ENCODE measurements at regions not wholly inside any gene's neighbourhood (a gene's known extent, or its start where the extent isn't known, plus 50 kb on each side); places are given as distances from the start of the nearest gene placed in this dataset.

DNA sequence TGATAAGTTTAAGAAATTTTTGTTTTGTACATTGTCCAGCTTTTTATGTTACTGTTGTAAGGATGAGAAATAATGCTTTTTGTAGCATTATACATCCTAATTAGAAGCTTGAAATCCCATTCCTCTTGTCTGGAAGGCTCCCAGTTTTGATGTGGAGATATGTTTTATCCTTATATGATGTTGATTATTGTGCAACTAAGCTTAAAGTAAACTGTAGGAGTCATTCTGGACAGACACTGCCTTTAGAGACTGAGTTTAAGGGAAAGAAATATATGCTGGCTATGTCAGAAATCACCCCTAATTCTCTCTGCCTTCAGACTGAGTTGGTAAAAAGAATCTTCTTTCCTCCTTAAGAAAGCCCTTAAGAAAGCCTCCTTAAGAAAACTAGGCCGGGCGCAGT, 670.4 kb downstream of the ZPLD1 start:
- Histone ChIP-seq H3K27me3 (ENCODE audit: control insufficient read depth, extremely low read depth, insufficient read depth, low read length) (no peaks in the 10 kb centered on the region), H4K20me1 (ENCODE audit: control insufficient read depth, extremely low read depth, insufficient read depth, low read length) (no peaks in the 10 kb centered on the region), H3K4me1 (ENCODE audit: control insufficient read depth, extremely low read depth, insufficient read depth, low read length) (no peaks in the 10 kb centered on the region), H3K79me2 (ENCODE audit: control insufficient read depth, insufficient read depth, low read length) (no peaks in the 10 kb centered on the region), H3K4me3 (ENCODE audit: control insufficient read depth in 2 of 3, extremely low read depth in 1 of 3, insufficient read depth in 2 of 3, low read depth in 1 of 3, low read length in 3 of 3) (no peak overlapping the region), H3K9me1 (ENCODE audit: control insufficient read depth, extremely low read depth, insufficient read depth, low read length) (no peaks in the 10 kb centered on the region), H3K9ac (ENCODE audit: control insufficient read depth, extremely low read depth, insufficient read depth, low read length) (no peak overlapping the region), H2AFZ (ENCODE audit: control insufficient read depth, low read length) (no peak overlapping the region), H3K4me2 (ENCODE audit: control insufficient read depth, extremely low read depth, insufficient read depth, low read depth, low read length) (no peak overlapping the region), H3K9me3 (ENCODE audit: control insufficient read depth, low read depth, low read length) (no peaks in the 10 kb centered on the region), H3K27ac (ENCODE audit: control insufficient read depth, insufficient read depth, low read length) (no peak overlapping the region), H3K36me3 (ENCODE audit: control insufficient read depth in 2 of 2, extremely low read depth in 1 of 2, insufficient read depth in 2 of 2, low read length in 2 of 2) (no peaks in the 10 kb centered on the region)
- no peak for FAIRE-seq
- dilution Hi-C loops (cut with MboI; ENCODE audit: extremely low pct_ligation_motif_present, low sequenced_read_pairs): no loop called here
- DNase-seq (ENCODE audit: low read depth, low spot score): no peak
- TF ChIP-seq EZH2 (IDR thresholded peaks at IDR 0.05; ENCODE audit: low read length): no peak
- TF ChIP-seq, protein P1, sequence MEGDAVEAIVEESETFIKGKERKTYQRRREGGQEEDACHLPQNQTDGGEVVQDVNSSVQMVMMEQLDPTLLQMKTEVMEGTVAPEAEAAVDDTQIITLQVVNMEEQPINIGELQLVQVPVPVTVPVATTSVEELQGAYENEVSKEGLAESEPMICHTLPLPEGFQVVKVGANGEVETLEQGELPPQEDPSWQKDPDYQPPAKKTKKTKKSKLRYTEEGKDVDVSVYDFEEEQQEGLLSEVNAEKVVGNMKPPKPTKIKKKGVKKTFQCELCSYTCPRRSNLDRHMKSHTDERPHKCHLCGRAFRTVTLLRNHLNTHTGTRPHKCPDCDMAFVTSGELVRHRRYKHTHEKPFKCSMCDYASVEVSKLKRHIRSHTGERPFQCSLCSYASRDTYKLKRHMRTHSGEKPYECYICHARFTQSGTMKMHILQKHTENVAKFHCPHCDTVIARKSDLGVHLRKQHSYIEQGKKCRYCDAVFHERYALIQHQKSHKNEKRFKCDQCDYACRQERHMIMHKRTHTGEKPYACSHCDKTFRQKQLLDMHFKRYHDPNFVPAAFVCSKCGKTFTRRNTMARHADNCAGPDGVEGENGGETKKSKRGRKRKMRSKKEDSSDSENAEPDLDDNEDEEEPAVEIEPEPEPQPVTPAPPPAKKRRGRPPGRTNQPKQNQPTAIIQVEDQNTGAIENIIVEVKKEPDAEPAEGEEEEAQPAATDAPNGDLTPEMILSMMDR (optimal IDR thresholded peaks at IDR 0.05 in 1 of 3, IDR thresholded peaks at IDR 0.05 in 1 of 3, conservative IDR thresholded peaks at IDR 0.05 in 1 of 3; ENCODE audit: extremely low read depth in 1 of 3, insufficient read depth in 2 of 3, low read length in 3 of 3): no peak

DNA sequence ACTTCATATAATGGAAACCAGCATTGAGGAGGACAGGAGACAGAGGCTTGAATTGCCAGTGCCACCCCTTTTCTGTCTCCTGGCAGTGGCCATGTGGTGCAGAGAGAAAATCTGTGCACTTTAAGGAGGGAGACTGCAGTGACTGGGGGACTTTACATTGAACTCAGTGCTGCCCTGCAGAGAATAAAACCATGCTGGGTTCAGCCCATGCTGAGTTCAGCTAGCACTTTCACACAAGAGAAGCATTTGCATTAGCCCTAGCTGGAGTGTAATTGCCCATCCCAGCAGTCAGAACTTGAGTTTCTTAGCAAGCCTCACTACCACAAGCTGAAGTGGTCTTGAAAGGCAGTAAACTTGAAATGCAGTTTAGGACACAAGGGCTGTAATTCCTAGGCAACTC, 677.5 kb downstream of the ZPLD1 start:
- DNase-seq (ENCODE audit: low read depth, low spot score): no peak
- TF ChIP-seq, protein P1 (optimal IDR thresholded peaks at IDR 0.05 in 1 of 3, IDR thresholded peaks at IDR 0.05 in 1 of 3, conservative IDR thresholded peaks at IDR 0.05 in 1 of 3; ENCODE audit: extremely low read depth in 1 of 3, insufficient read depth in 2 of 3, low read length in 3 of 3): no peak
- TF ChIP-seq EZH2 (IDR thresholded peaks at IDR 0.05; ENCODE audit: low read length): no peak
- no peaks in the 10 kb centered on the region for H3K27me3 ChIP-seq (ENCODE audit: control insufficient read depth, extremely low read depth, insufficient read depth, low read length)
- dilution Hi-C loops (cut with MboI; ENCODE audit: extremely low pct_ligation_motif_present, low sequenced_read_pairs): no loop called here
- H3K27ac ChIP-seq (ENCODE audit: control insufficient read depth, insufficient read depth, low read length): no peak overlapping the region
- H4K20me1 ChIP-seq (ENCODE audit: control insufficient read depth, extremely low read depth, insufficient read depth, low read length): no peaks in the 10 kb centered on the region
- no peaks in the 10 kb centered on the region for H3K36me3 ChIP-seq (ENCODE audit: control insufficient read depth in 2 of 2, extremely low read depth in 1 of 2, insufficient read depth in 2 of 2, low read length in 2 of 2)
- no peak for FAIRE-seq
- no peaks in the 10 kb centered on the region for H3K9me3 ChIP-seq (ENCODE audit: control insufficient read depth, low read depth, low read length)
- H3K4me1 ChIP-seq (ENCODE audit: control insufficient read depth, extremely low read depth, insufficient read depth, low read length): no peaks in the 10 kb centered on the region
- no peaks in the 10 kb centered on the region for H3K9me1 ChIP-seq (ENCODE audit: control insufficient read depth, extremely low read depth, insufficient read depth, low read length)
- H3K4me2 ChIP-seq (ENCODE audit: control insufficient read depth, extremely low read depth, insufficient read depth, low read depth, low read length): no peak overlapping the region
- no peaks in the 10 kb centered on the region for H3K79me2 ChIP-seq (ENCODE audit: control insufficient read depth, insufficient read depth, low read length)
- H3K4me3 ChIP-seq (ENCODE audit: control insufficient read depth in 2 of 3, extremely low read depth in 1 of 3, insufficient read depth in 2 of 3, low read depth in 1 of 3, low read length in 3 of 3): no peak overlapping the region
- H3K9ac ChIP-seq (ENCODE audit: control insufficient read depth, extremely low read depth, insufficient read depth, low read length): no peak overlapping the region
- no peak overlapping the region for H2AFZ ChIP-seq (ENCODE audit: control insufficient read depth, low read length)
